Caco-2 (cell line): ENCODE measurements at regions not wholly inside any gene's neighbourhood (a gene's known extent, or its start where the extent isn't known, plus 50 kb on each side); places are given as distances from the start of the nearest gene placed in this dataset.

ENCODE experiments used
- BruUV-seq: library from RNA; stranded (reverse); fragments of 400-500 nt; replicated peaks from 2 replicates; lab custom pipeline; 2021; lab: Mats Ljungman, UMichigan
- CTCF ChIA-PET: fragments of 300-600 bp; sonication (Branson Sonifier 250); formaldehyde crosslinking; loops from one replicate; lab custom pipeline; 2022; ENCODE audit warnings: antibody characterized with exemption; lab: Charles Lee
- POLR2A ChIA-PET: fragments of 300-600 bp; sonication (Branson Sonifier 250); formaldehyde crosslinking; loops from one replicate; lab custom pipeline; 2022; ENCODE audit warnings: antibody characterized with exemption; lab: Charles Lee
- DNase-seq, 2 experiments: peaks; one replicate each; pipeline versions ENCODE4 v3.0.0 to v3.0.0-alpha.2; 2020 to 2022
- H3K27me3 ChIP-seq: replicated peaks from 2 replicates; pipeline ENCODE4 v1.6.0; 2011; ENCODE audit warnings: low read length; ENCODE audit not compliant: control insufficient read depth, insufficient read depth
- H3K36me3 ChIP-seq: 2 replicates; pipeline ENCODE4 v1.5.1; 2011; ENCODE audit warnings: low read length; ENCODE audit not compliant: control insufficient read depth, insufficient read depth
- H3K4me1 ChIP-seq: fragments of 250-450 bp; sonication (Bioruptor Pico); 2 replicates; pipeline ENCODE4 v1.5.1; 2020; ENCODE audit warnings: mild to moderate bottlenecking
- H3K4me3 ChIP-seq: 2 replicates; pipeline ENCODE4 v1.5.1; 2011; ENCODE audit warnings: low read depth, mild to moderate bottlenecking, control low read depth, low read length
- H3K9me3 ChIP-seq: fragments of 250-450 bp; sonication (Bioruptor Pico); 2 replicates; pipeline ENCODE4 v1.5.1; 2020; ENCODE audit warnings: mild to moderate bottlenecking, moderate library complexity
- H3K27ac Mint-ChIP-seq: one replicate; pipeline ENCODE4 v1.8.0; 2022; ENCODE audit warnings: mixed read lengths; ENCODE audit not compliant: unreplicated experiment
- H3K27me3 Mint-ChIP-seq: one replicate; pipeline ENCODE4 v1.8.0; 2022; ENCODE audit warnings: mixed read lengths; ENCODE audit not compliant: insufficient read depth, unreplicated experiment
- H3K36me3 Mint-ChIP-seq: one replicate; pipeline ENCODE4 v1.8.0; 2022; ENCODE audit warnings: mild to moderate bottlenecking, mixed read lengths; ENCODE audit not compliant: insufficient read depth, unreplicated experiment
- H3K4me1 Mint-ChIP-seq: one replicate; pipeline ENCODE4 v1.8.0; 2022; ENCODE audit warnings: low read depth, mixed read lengths; ENCODE audit not compliant: unreplicated experiment
- H3K4me3 Mint-ChIP-seq: one replicate; pipeline ENCODE4 v1.8.0; 2022; ENCODE audit warnings: mild to moderate bottlenecking, moderate library complexity, mixed read lengths; ENCODE audit not compliant: unreplicated experiment
- H3K9me3 Mint-ChIP-seq: one replicate; pipeline ENCODE4 v1.8.0; 2022; ENCODE audit warnings: mixed read lengths; ENCODE audit not compliant: unreplicated experiment
- CTCF ChIP-seq, 2 experiments: fragments of 200-600 bp in 1 of 2; IDR thresholded peaks; 1 replicate in 1 of 2; 2 replicates in 1 of 2; pipeline versions ENCODE4 v1.5.1 to v1.8.0; 2011 to 2022; ENCODE audit warnings: antibody characterized with exemption in 1 of 2, control low read depth in 1 of 2, inconsistent platforms in 1 of 2, low read depth in 1 of 2, low read length in 1 of 2, mild to moderate bottlenecking in 1 of 2, moderate library complexity in 1 of 2; ENCODE audit not compliant: insufficient read depth in 1 of 2, severe bottlenecking in 1 of 2, unreplicated experiment in 1 of 2
- intact Hi-C: fragments of 100-400 bp; cut with micrococcal nuclease; formaldehyde crosslinking; loops from one replicate; pipeline ENCODE4 v1.10.0; 2022; ENCODE audit not compliant: unreplicated experiment

- Mint-ChIP-seq H3K4me1 (no peaks in the 10 kb centered on the region), H3K9me3 (no peaks in the 10 kb centered on the region), H3K36me3 (no peaks in the 10 kb centered on the region), H3K27ac (no peak overlapping the region), H3K4me3 (no peak overlapping the region), H3K27me3 (no peaks in the 10 kb centered on the region)
- Histone ChIP-seq H3K36me3 (no peaks in the 10 kb centered on the region), H3K9me3 (no peaks in the 10 kb centered on the region), H3K4me1 (no peaks in the 10 kb centered on the region), H3K4me3 (no peak overlapping the region), H3K27me3 (no peaks in the 10 kb centered on the region)
- DNase-seq = no peak
- intact Hi-C loops = no loop called here
- no TSS peak for BruUV-seq
- POLR2A ChIA-PET = interaction anchor here (0.7 kb wide), 1 partner anchor 352 kb away, joined by 3 read pairs; no protein-coding TSS in a partner anchor
- TF ChIP-seq CTCF (IDR thresholded peaks at IDR 0.05; ENCODE audit: insufficient read depth in 1 of 2, low read depth in 1 of 2, low read length in 1 of 2, severe bottlenecking in 1 of 2, unreplicated experiment in 1 of 2) = no peak
- CTCF ChIA-PET = no interaction called here
Measured at GRCh38 chr2:145412155-145412554, 892.2 kb upstream of the ZEB2 start.

DNA sequence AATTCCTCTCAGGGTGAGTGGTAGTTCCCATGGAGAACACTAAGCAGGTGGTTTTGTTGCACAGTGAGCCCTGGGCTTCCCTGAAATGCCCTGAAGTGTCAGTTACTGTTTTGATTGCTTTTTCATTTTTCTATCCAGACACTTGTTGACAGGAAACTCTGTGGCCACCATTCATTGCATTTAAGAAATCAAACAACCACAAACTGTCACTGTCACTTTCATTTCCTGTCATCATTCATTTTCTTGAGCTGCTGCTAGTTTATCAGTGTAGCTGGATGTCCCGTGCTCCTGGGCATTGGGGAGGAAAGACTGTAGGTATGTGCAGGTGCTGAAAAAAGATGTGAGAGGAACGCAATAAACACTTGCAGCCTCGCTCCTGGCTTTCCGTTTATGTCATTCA lies 891.6 kb upstream of the ZEB2 start:
- Histone ChIP-seq H3K9me3 (no peaks in the 10 kb centered on the region), H3K36me3 (no peaks in the 10 kb centered on the region), H3K4me3 (no peak overlapping the region), H3K4me1 (no peaks in the 10 kb centered on the region), H3K27me3 (no peaks in the 10 kb centered on the region)
- Mint-ChIP-seq H3K36me3 (no peaks in the 10 kb centered on the region), H3K27ac (no peak overlapping the region), H3K4me3 (no peak overlapping the region), H3K9me3 (no peaks in the 10 kb centered on the region), H3K27me3 (no peaks in the 10 kb centered on the region), H3K4me1 (no peaks in the 10 kb centered on the region)
- ChIA-PET CTCF (no interaction called here), POLR2A (interaction anchor here (0.7 kb wide), 1 partner anchor 351 kb away, joined by 3 read pairs; no protein-coding TSS in a partner anchor)
- no TSS peak for BruUV-seq
- TF ChIP-seq CTCF (IDR thresholded peaks at IDR 0.05; ENCODE audit: insufficient read depth in 1 of 2, low read depth in 1 of 2, low read length in 1 of 2, severe bottlenecking in 1 of 2, unreplicated experiment in 1 of 2) = no peak
- intact Hi-C loops = no loop called here
- DNase-seq = no peak

DNA sequence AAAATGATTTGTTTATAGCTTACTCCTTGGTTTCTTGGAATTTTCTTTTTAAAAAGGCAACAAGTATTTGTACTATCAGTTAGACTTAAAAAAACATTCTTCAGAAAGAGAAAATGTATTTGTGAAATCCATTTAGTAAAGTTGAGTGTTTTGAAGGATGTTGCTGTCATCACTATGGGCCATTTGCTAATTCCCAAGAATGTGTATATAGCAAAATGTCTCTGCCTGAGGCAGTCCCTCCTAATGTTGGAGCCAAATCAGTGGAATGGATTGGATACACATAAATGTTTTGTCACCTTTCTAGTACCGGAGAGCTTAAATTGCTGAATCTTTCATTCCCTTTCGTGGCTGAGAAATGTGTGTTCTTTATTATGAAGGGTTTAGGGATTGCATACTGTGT lies 890.2 kb upstream of the ZEB2 start:
- H3K4me1 ChIP-seq = no peaks in the 10 kb centered on the region
- intact Hi-C loops = no loop called here
- H3K36me3 ChIP-seq = no peaks in the 10 kb centered on the region
- H3K9me3 ChIP-seq = no peaks in the 10 kb centered on the region
- CTCF ChIA-PET = no interaction called here
- Mint-ChIP-seq H3K27me3 (no peaks in the 10 kb centered on the region), H3K9me3 (no peaks in the 10 kb centered on the region), H3K27ac (no peak overlapping the region), H3K36me3 (no peaks in the 10 kb centered on the region), H3K4me1 (no peaks in the 10 kb centered on the region), H3K4me3 (no peak overlapping the region)
- TF ChIP-seq CTCF (IDR thresholded peaks at IDR 0.05; ENCODE audit: insufficient read depth in 1 of 2, low read depth in 1 of 2, low read length in 1 of 2, severe bottlenecking in 1 of 2, unreplicated experiment in 1 of 2) = no peak
- no peaks in the 10 kb centered on the region for H3K27me3 ChIP-seq
- no peak for DNase-seq
- H3K4me3 ChIP-seq = no peak overlapping the region
- POLR2A ChIA-PET = no interaction called here
- BruUV-seq = no TSS peak
